SK-N-SH (cell line): ENCODE measurements at regions not wholly inside any gene's neighbourhood (a gene's known extent, or its start where the extent isn't known, plus 50 kb on each side); places are given as distances from the start of the nearest gene placed in this dataset.
A peak's percentile ranks its signal among the peaks of the same experiment; 100 is the strongest.

ENCODE experiments used
- CTCF ChIP-seq: fragments of 200-600 bp; sonication (generic); IDR thresholded peaks from 2 replicates; pipeline ENCODE4 v1.6.1; 2017; ENCODE audit warnings: antibody characterized with exemption, mild to moderate bottlenecking, moderate library complexity
- EP300 ChIP-seq, 2 experiments: IDR thresholded peaks; 2 replicates each; pipeline versions ENCODE4 v1.4.0 to v1.6.1; 2012; ENCODE audit warnings: borderline replicate concordance in 1 of 2, low read depth in 1 of 2, low read length in 1 of 2
- TF ChIP-seq, protein P1 (sequence below): IDR thresholded peaks from 2 replicates; pipeline ENCODE4; 2012

- no peak for TF ChIP-seq CTCF
- TF ChIP-seq EP300 (IDR thresholded peaks at IDR 0.05; ENCODE audit: borderline replicate concordance in 1 of 2, low read depth in 1 of 2, low read length in 1 of 2), result peak in 1 of 2 experiments; percentile 58; a peak in 2 of 4 replicates
- TF ChIP-seq, protein P1, sequence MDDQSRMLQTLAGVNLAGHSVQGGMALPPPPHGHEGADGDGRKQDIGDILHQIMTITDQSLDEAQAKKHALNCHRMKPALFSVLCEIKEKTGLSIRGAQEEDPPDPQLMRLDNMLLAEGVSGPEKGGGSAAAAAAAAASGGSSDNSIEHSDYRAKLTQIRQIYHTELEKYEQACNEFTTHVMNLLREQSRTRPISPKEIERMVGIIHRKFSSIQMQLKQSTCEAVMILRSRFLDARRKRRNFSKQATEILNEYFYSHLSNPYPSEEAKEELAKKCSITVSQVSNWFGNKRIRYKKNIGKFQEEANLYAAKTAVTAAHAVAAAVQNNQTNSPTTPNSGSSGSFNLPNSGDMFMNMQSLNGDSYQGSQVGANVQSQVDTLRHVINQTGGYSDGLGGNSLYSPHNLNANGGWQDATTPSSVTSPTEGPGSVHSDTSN, result no peak
These were observed 402.7 kb upstream of the INTU start for GRCh38 chr4:127229855-127230608.
